Neural cell (in vitro differentiated cells): ENCODE measurements at regions not wholly inside any gene's neighbourhood (a gene's known extent, or its start where the extent isn't known, plus 50 kb on each side); places are given as distances from the start of the nearest gene placed in this dataset.

Source experiments
- CTCF ChIP-seq: fragments of 450-650 bp; IDR thresholded peaks from 2 replicates; pipeline ENCODE4 v1.5.1; 2014; ENCODE audit warnings: antibody characterized with exemption, mild to moderate bottlenecking, moderate library complexity; ENCODE audit not compliant: poor library complexity, severe bottlenecking
- EP300 ChIP-seq: fragments of 450-650 bp; conservative IDR thresholded peaks from 2 replicates; pipeline ENCODE4 v1.6.1; 2014; ENCODE audit warnings: antibody characterized with exemption, mild to moderate bottlenecking, moderate library complexity; ENCODE audit not compliant: poor library complexity, severe bottlenecking
- EZH2 ChIP-seq: fragments of 200-600, 300-800 bp; shearing (Covaris generic), sonication (generic); IDR thresholded peaks from 2 replicates; pipeline ENCODE4 v1.6.1; 2014; ENCODE audit warnings: antibody characterized with exemption, low read length, borderline replicate concordance, mild to moderate bottlenecking; ENCODE audit not compliant: insufficient read depth, poor library complexity, severe bottlenecking
- MXI1 ChIP-seq: fragments of 450-650 bp; conservative IDR thresholded peaks from 2 replicates; pipeline ENCODE4 v1.6.1; 2014; ENCODE audit warnings: antibody characterized with exemption, mild to moderate bottlenecking; ENCODE audit not compliant: poor library complexity, severe bottlenecking
- POLR2AphosphoS5 ChIP-seq: IDR thresholded peaks from 2 replicates; pipeline ENCODE4 v1.6.1; 2012
- RAD21 ChIP-seq: fragments of 450-650 bp; conservative IDR thresholded peaks from 2 replicates; pipeline ENCODE4 v1.6.1; 2014; ENCODE audit warnings: antibody characterized with exemption, mild to moderate bottlenecking, moderate library complexity
- TAF1 ChIP-seq: IDR thresholded peaks from 2 replicates; pipeline ENCODE4 v1.6.1; 2012; ENCODE audit warnings: low read depth

DNA sequence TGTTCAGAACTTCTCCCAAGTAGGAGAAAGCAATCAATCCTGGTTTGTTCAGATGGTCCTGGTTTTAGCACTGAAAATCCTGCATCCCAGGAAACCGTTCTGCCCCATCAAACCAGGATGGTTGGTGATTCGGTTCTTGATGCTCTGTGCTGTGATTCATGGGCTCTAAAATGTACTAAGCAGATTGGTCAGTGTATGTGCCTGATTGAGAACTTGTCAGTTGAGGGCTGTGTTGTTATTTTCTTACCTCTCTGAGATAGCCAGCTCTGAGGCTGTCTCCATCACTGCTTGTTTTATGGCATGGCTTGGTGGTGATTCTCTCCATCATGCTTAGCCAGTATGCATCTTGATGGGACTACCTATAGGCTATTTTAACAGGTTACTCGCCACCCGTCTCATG lies 246.9 kb upstream of the RBFOX1 start:
- no peak for TF ChIP-seq POLR2AphosphoS5
- TF ChIP-seq CTCF: no peak
- TF ChIP-seq TAF1: no peak
- no peak for TF ChIP-seq RAD21
- TF ChIP-seq MXI1: no peak
- no peak for TF ChIP-seq EZH2
- no peak for TF ChIP-seq EP300
